Midbrain (tissue), 1 donor: ENCODE measurements at regions not wholly inside any gene's neighbourhood (a gene's known extent, or its start where the extent isn't known, plus 50 kb on each side); places are given as distances from the start of the nearest gene placed in this dataset.
A peak's percentile ranks its signal among the peaks of the same experiment; 100 is the strongest.

Experiments
- DNase-seq: peaks from one replicate; lab custom pipeline; 2025; lab: John Stamatoyannopoulos, UW

DNA sequence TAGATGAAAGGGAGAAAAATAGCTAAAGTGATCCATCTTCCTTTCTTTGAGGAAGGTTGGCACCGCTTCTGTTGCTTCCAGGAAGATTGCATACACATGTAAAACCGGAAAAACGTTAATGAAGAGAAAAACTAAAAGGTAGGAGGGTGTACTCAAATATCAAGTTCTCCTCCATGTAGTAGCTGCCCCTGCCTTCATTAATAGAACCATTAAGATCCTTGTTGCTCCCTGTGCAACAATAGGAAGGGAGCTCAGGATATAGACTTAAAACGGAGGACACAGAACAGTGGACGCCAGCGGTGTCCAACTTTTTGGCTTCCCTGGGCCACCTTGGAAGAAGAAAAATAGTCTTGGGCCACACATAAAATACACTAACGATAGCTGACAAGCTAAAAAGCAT is 118.9 kb downstream of the TMEM174 start:
- no peak for DNase-seq

DNA sequence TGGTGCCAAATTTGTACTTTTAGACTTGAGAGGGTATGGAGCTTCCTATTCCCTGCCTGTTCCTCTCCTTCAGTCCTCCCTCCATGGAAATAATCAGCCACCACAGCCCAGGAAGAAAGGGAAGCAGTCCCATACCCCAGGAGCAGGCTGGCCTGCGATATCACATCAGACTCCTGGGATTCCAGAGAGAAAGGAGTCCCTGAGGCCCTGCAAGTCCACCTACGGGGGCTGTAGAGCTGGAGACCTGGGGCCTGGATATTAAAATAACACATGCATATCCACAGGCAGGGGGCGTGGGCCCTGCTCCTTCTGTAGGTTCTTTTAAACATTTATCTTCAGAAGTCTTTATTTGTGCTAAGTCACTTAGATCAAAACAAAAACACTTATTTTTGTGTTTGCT is 117.2 kb downstream of the TMEM174 start:
- no peak for DNase-seq

DNA sequence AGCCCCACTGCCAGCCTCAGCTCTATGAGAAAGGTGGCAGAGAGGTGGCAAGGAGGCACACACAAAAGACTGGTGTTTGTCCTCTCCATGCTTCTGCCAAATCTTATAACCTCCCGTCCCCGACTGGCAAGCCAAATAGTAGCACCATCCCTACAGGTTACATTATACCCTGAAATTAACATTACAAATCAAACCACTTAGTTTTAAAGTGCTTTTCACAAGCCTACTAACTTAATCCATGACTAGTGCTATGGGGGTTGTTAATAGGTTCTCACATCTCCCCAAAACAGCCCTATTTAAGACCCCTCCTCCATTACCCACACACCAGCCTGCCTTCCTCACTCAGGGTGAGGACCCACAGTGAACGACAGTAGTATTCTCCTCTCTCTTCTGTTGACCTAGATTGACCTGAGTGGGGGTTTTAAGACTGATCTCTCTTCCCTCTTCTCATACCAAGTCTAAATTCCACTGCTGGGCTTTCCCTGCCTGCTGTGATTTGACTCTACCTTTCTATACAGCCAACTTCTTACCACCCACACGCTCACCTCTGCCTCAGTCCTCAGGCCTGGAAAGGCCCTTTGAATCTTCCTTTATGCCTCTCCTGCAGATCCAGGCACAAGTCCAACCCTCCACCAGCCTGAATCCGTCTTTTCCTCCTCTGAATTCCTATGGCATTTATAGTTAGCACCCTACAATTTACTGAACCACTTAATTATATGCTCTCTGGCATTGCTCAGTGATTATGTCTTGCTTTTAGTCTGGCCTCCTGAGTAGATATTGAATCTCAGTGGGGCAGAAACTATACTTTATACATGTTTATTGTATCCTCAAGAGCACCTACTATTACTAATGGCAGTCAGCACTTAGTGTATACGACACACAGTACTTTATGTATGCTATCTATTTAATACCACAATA is 116.1 kb downstream of the TMEM174 start:
- DNase-seq, result no peak

DNA sequence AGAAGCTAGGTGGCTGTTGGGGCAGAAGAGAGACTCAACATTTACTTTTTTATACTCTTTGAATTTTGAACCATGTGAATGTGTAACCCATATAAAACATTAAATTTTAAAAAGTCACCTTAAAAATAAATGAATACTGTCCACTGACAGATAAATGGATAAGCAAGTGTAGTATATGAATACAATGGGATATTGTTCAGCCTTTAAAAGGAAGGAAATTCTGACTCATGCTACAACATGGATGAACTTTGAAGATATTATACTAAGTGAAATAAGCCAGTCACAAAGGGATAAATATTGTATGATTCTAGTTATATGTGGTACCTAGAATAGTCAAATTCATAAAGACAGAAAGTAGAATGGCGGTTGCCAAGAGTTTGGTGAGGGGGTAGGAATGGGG is 113.9 kb downstream of the TMEM174 start:
- DNase-seq, result no peak

DNA sequence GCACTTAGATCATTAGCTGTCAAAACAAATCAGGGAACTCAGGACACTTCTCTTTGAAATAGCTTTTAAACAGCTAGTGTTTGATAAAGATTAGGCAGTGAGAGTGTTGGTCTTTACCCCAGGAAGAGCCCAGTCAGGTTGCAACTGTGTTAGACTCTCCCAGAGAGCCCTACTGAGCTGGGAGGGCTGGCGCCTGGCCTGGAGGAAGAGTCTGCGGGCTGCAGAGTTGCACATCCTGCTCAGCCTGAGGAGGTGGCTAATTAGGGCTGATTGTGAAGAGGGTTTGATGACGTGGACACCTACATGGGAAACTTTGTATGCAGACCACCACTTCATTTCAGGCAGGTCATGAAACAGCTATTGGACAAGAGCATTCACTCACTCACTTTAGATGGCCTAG is 112.0 kb downstream of the TMEM174 start:
- DNase-seq, result no peak

DNA sequence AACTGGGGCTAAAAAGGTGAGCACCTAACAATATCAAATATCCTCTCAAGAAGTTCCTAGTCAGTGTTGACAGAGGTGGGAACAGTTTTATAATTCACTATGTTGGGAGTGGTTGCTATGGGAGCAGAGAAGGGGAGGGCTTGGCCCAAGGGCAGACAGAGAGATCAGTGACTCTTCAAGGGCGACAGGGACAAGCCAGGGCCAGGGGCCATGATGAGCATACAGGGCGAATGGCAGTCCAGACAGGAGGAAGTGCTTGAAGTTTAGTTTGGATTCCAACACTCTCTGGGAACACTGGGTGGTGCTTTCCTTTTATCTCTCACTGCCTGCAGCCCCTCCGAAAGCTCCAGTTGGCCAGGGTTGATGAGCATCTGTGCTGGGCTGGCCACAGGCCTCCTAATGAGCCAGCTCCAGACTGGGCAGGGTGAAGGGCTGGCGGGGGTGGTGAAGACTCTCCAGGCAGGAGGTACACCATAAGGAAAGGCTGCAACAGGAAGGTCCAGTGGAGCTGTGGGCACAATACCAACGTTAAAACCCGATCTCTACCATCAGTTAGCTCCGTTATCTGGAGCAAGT is 111.3 kb downstream of the TMEM174 start:
- no peak for DNase-seq

DNA sequence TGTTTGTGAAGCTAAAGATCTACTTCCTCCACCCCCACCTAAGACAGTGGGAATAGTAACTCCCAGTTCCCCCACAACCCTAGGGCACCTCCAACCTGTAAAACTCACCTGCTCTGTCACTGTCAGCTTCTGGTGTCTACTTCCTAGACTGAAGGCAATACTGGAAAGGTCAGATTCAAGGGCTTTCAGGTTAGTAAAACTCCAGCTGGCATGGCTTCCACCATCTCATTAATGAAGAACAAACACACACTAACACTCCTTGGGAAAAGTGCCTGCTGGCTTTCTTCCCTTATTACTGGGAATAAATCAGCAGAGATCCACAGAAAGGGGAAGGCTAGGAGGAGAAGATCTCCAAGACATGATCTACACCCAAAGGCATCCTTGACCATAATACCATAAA is 109.9 kb downstream of the TMEM174 start:
- no peak for DNase-seq

DNA sequence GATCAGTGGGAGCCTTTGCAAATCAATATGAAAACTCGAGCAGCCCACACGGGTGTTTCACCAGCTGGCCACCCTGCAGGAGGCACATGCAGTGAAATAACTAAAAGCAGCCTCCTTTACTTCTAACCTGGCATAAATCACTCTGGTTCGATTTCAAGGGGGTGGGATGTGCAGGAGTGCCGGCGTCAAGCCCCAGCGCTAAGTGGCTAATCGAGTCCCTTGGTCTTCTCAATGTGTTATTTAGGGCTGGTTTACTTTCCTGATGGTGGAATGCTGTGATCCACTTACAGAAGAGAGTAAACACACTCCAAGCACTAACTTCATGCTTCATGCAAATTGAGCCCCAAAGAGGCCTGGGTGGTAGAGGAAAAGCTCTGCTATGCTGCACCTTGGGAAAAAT is 109.4 kb downstream of the TMEM174 start:
- no peak for DNase-seq

DNA sequence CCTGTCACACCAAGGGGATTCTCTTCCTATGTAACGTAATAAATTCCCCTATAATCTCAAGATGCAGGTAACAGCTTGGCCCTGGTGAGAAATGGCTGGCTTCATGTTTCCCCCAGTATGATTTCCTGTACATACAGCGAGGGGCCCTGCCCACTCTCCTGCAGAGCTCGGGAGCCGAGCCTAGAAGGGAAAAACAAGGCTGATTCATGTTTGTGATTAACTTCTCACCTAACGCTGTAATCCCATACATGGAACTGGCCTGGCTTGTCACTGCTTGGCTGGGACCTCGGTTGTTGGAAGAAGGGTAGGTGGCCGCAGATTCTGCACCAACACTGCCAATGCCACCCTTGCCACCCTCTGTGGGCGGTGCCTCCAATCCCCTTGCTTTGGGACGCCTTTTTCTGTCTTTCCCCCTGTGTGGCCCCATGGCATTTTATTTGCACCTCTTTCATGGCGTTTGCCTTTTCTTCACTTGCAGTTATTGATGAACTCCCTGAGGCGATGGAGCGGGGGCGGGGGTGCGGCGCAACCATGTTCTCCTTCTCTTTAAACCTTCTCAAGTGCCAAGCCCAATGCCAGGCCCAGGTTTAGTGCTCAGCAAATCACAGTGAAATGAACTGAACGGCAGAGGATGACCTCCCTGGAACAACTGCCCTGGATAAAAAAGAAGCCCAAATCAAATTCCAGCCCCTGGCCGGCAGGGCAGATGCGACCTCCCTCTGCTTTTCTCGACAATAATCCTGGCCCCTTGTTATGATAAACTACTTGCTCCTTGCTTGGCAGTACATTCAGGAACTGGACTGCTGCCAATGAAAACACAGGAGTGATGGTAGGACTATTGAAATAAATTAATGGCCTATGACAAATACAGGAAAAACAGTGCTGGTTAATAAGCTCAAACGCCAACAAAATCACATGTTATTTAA is 108.1 kb downstream of the TMEM174 start:
- DNase-seq, result no peak

DNA sequence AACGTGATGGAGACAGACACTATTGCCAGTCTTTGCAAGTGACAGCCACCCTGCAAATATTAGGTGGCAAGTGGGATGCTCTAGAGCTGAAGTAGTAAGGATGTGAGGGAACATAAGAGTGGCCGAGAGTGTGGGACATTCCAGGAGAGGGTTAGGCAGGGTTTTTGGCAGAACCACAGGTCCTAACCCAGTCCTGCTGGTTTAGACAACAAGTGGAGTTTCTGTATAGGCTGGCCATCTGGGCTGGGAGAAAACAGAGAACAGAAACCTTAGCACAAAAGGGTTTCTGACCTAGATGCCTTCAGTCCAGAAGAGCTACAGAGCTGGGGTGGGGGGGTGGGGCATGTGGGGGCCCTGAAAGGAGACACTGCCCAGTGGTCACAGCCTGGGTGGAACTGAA is 107.4 kb downstream of the TMEM174 start:
- DNase-seq, result no peak

DNA sequence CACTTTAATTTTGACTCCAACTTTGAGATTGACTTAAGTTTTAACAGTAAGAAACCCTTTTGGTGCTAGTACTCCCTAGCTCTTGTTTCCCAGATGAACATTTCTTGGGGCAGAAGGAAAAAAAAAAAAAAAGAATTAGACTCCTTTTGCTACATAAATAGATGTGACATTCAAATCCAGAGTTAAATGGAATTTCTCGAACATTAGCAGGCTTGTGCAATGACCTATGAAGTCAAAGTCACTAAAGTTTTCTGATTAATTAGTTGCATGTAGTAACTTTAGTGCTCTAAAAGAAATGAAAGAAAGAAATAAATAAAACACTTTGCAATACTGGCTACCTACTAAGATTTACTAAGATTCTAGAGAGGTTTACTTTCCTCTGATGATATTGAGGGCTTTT is 106.8 kb downstream of the TMEM174 start:
- DNase-seq, result no peak

DNA sequence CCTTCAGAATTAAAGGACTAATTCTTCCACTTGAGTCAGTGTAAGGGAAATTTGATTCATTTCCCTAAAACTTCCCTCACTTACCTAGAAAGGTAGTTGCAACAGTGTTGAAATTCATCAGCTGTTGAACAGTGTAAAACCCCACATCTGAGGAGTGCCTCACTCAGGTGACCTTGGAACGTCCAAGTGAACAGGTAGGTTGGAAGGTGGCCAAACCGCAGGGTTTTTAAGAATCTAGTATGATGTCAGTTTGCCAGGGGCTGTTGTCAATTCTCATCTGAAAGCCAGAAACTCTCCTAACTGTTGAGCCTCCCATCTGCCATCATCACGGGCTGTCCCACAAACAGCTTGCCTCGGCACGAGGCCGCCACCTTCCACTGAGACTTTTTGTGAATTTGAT is 105.7 kb downstream of the TMEM174 start:
- no peak for DNase-seq

DNA sequence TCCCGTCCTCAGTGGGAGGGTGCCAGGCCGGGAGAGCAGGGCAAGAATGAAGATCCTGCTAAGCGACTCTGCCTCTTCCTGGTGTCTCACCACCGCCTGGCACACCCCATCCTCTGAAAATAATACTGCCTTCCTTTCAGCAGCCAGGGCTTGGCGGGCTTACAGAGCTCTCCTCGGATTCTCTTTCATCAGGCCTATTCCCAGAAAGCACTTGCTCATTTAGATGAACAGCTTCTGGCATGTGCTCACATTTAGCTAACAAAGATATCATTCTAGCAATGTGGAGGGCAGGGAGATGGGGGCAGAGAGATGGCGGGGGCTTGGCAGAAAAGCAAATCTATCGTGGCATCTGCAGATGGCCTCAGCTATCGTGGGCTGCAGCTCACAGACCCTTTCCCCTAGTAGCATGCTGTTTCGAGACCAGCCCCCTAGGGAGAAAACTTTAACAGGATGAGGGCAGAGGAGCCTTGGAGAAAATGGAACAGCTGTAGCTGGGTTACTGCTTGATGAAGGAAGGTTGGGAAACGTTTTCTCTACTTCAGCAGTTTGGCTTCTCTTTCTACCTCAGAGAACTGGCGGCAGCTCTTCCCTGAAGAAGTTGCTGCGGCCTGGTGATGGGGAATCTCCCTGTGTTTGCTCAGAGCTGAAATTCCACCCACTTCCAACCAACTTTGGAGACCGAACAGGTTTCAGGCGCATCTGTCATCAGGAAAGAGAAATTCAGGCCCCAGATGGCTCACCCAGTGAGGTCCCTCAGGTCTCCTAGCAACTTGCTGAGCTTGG is 102.1 kb downstream of the TMEM174 start:
- peak; percentile 83 for DNase-seq

DNA sequence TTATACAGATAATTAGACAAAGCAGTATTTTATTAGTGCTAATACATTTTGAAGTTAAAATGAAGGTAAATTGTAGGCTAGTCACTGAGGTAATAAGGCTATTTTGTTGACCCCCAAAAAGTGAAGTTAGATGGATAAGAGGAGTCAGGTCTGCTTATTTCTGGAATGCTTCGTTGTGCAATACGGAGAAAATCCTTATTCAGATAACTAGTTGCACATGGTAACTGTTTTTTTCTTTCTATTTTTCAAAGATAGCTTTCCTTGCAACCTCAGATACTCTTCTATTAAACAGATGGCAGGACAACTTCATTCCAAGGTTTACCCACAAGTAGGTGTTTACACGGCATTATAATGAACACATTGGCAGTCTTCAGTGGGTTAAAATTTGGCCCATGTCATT is 101.1 kb downstream of the TMEM174 start:
- no peak for DNase-seq

DNA sequence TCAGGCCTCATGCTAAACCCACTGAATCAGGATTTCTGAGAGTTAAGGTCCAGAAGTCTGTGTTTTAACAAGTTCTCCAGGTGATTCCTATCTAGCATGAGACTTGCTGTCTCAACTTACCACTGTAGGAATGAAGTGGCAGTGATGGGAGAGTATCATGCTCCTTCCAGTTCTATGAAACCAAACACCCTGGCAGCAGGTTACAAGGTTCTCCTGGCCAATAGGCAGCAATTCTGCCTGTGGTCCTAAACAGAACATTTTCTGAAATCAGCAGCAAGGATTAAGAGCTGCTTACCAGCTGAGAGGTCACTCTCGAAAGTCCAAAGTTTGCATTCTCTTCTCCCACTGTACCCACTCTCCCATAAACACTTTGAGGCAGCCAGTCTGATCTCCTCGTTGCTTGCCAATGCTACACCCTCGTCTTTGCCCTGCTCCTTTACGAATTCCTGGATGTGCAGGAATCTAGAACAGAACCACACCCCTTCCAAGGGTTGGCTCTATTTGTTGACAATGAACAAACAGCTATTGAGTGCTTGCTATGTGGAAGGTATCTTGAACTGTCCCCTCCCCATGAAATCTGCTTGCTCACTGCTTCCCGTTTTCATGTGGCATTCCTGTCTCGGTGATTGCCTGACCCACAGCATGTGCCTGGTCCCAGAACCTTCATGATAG is 100.5 kb downstream of the TMEM174 start:
- no peak for DNase-seq

DNA sequence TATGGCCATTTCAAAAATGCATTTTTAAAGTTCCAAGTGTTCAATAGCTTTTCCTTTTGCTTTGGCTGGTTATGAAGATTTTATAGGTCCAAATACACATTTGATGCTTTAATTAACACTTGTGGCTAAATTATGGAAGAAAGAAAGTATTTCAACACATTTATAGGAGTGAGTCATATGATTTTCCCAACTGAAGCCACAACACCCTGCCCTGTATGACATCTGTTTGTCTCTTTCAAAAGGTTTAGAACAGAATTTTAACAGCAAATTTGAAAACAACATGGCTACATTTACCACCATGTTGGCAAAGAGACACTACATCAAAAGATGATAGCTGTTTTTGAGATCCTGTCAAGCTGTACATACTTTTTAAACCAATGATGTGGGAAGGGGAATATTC is 99.4 kb downstream of the TMEM174 start:
- no peak for DNase-seq

DNA sequence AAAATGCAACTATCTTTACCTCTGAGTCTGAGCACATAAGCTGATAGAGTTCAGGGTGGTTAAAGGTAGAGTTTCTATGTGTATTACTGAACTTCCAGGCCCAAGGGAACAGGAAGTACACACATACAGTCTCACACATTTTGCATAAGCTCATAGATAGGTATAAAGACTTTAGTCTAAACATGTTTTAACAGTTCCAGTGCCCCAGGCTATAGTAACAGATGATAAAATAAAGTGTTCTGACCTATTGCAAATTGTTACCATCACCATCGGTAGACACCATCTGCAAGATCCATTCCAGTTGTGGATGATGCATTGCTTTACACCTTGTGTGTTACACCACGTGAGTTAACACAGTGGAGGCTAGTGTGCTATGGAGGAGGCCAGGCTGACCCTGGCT is 95.8 kb downstream of the TMEM174 start:
- no peak for DNase-seq

DNA sequence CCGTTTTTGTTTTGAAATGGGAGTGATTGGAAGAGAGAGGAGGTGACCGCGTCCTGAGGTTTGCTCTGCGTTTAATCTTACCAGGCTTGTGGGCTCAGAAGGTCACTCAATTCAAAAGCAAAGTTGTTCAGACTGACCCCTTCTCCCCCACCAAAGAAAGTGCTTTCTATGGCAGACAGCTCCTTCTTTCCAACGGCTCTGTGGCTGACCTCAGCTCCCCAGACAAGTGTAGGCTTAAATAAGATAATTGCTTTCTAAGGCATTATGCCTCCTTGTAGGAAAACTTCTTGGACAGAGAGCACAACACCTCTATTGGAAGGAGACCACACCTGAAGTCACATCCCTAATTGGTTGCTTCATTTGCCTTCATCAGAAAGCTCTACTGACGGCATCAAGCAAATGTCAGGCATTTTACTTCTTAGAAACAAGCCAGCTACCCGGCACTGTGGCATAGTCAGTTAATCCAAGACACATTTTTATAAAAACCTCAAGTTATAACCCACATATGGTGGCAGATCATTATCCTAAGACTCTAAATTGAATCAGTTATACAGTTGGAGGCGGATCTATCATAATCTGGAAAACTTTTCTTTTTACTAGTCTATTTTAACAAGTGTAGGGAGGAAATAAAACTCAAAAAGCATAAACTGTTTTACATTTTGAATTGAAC is 94.9 kb downstream of the TMEM174 start:
- no peak for DNase-seq

DNA sequence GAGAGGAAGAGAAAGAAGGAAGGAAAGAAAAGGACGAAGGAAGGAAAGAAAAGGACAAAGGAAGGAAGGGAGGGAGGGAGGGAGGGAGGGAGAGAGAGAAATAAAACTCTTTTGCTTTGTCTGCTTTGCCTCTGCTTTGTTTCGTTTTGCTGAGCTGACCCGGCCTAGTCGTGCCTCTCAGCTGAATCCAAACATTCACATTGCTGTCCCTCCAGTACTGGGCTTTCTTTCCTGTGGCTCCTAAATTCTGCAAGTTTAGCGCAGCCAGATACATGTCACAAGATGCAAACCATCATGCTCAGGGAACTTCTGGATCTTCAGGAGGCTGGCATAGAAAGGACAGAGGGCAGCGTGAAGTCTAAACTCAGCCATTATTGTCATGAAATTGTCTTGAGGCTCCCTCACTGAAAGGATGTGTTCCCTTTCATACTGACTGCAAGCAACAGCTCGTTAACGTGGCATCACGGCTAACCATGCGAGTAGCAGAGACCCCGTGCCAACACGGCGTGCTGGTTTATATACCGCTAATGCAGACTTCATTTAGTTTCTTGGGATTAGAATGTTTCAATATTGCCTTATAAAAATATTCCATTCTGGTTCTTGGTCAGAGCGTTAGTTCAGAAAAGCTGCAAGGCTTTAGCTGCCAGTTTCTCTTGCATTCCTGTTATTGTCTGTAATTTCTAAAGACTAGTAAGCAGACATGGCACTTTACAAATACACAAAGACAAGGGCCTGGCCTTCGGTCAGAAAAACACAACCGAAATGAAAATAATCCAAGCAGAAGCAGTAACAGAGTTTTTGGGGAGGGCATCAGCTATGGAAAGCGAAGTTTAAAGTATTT is 94.2 kb downstream of the TMEM174 start:
- no peak for DNase-seq
